ENCODE measurements at regions not wholly inside any gene's neighbourhood (a gene's known extent, or its start where the extent isn't known, plus 50 kb on each side); places are given as distances from the start of the nearest gene placed in this dataset.
A peak's percentile ranks its signal among the peaks of the same experiment; 100 is the strongest.
"Not testable (repeated sequence)": the region's sequence is repeated elsewhere in the genome, so short reads cannot be mapped to it uniquely, and the experiment has no call there.

GRCh38 chr3:66642019-66642418, 141.2 kb upstream of the LRIG1 start:
- no peak overlapping the region for H3K9ac ChIP-seq (ENCODE audit: low read length in 3 of 3)
- FAIRE-seq (no peak), DNase-seq (peak in 1 of 5 donors; percentile 32)

DNA sequence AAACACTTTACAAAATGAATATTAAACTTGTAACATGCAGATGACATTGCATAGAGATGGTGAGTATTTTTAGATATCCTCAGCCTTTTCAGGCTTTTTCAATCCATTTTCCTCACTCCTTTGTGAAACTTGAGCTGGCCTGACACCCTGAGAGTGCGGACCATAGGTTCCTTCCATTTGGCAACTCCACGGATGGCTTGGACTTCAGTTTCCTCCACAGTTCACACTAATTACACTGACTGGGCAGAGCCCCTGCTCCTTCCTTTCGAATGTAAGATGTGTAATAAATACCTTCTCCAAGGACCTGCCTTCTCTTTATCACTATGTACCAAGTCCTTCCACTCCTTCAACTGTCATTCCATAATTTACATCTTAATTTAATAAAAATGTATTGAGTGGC, 141.7 kb upstream of the LRIG1 start:
- Histone ChIP-seq H3K4me1 (ENCODE audit: control insufficient read depth in 2 of 3, insufficient read depth in 2 of 3, low read depth in 1 of 3, low read length in 3 of 3) (no peaks in the 10 kb centered on the region), H3K9ac (ENCODE audit: low read length in 3 of 3) (no peak overlapping the region), H3K27ac (ENCODE audit: low read depth in 2 of 2, low read length in 2 of 2) (no peak overlapping the region), H3K4me3 (ENCODE audit: low read length in 3 of 3) (no peak overlapping the region), H3K9me3 (ENCODE audit: control insufficient read depth in 2 of 3, insufficient read depth in 1 of 3, low read length in 3 of 3) (peaks cover 1 to 3% (median 2%) of the 10 kb centered on the region in 3 donors), H3K36me3 (ENCODE audit: control insufficient read depth in 2 of 3, insufficient read depth in 3 of 3, low read length in 3 of 3) (no peaks in the 10 kb centered on the region), H3K27me3 (ENCODE audit: control insufficient read depth, insufficient read depth, low read length) (no peaks in the 10 kb centered on the region)
- TF ChIP-seq, protein P1, sequence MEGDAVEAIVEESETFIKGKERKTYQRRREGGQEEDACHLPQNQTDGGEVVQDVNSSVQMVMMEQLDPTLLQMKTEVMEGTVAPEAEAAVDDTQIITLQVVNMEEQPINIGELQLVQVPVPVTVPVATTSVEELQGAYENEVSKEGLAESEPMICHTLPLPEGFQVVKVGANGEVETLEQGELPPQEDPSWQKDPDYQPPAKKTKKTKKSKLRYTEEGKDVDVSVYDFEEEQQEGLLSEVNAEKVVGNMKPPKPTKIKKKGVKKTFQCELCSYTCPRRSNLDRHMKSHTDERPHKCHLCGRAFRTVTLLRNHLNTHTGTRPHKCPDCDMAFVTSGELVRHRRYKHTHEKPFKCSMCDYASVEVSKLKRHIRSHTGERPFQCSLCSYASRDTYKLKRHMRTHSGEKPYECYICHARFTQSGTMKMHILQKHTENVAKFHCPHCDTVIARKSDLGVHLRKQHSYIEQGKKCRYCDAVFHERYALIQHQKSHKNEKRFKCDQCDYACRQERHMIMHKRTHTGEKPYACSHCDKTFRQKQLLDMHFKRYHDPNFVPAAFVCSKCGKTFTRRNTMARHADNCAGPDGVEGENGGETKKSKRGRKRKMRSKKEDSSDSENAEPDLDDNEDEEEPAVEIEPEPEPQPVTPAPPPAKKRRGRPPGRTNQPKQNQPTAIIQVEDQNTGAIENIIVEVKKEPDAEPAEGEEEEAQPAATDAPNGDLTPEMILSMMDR (IDR thresholded peaks at IDR 0.05; ENCODE audit: borderline replicate concordance, extremely low read depth, insufficient read depth): no peak
- DNase-seq (peak in 3 of 5 donors; percentile 20 to 62 (median 52)), FAIRE-seq (no peak)
- intact Hi-C loops (cut with DNase I): no loop called here

More at GRCh38 chr3:66642019-66642418, 141.2 kb upstream of the LRIG1 start:
- Histone ChIP-seq H3K4me1 (ENCODE audit: control insufficient read depth in 2 of 3, insufficient read depth in 2 of 3, low read depth in 1 of 3, low read length in 3 of 3) (no peaks in the 10 kb centered on the region), H3K27me3 (ENCODE audit: control insufficient read depth, insufficient read depth, low read length) (no peaks in the 10 kb centered on the region), H3K4me3 (ENCODE audit: low read length in 3 of 3) (no peak overlapping the region), H3K27ac (ENCODE audit: low read depth in 2 of 2, low read length in 2 of 2) (no peak overlapping the region), H3K9me3 (ENCODE audit: control insufficient read depth in 2 of 3, insufficient read depth in 1 of 3, low read length in 3 of 3) (peaks cover 1 to 3% (median 2%) of the 10 kb centered on the region in 3 donors), H3K36me3 (ENCODE audit: control insufficient read depth in 2 of 3, insufficient read depth in 3 of 3, low read length in 3 of 3) (no peaks in the 10 kb centered on the region)
- intact Hi-C loops (cut with DNase I): no loop called here
- TF ChIP-seq, protein P1 (IDR thresholded peaks at IDR 0.05; ENCODE audit: borderline replicate concordance, extremely low read depth, insufficient read depth): no peak

DNA sequence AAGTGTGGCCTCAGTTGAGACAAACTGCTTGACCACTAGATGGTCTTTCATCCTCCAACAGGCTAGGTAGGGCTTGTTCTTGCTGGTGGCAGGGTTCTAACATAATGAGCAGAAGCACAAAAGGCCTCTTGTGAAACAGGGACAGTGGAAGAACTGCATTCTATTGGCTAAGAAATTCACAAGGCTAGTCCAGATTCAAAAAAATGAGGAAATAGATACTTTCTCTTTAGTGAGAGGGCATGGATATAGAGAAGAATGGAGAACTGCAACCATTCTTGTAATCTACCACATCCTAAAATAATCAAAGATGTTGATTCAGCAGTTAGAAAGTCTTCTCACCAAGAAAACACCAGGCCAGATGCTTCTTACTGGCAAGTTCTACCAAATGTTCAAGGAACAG, 143.7 kb upstream of the LRIG1 start:
- H3K36me3 ChIP-seq (ENCODE audit: control insufficient read depth in 2 of 3, insufficient read depth in 3 of 3, low read length in 3 of 3): no peaks in the 10 kb centered on the region
- no peak overlapping the region for H3K4me3 ChIP-seq (ENCODE audit: low read length in 3 of 3)
- TF ChIP-seq, protein P1 (IDR thresholded peaks at IDR 0.05; ENCODE audit: borderline replicate concordance, extremely low read depth, insufficient read depth): no peak
- FAIRE-seq (no peak), DNase-seq (no peak)
- peaks cover 1 to 3% (median 2%) of the 10 kb centered on the region in 3 donors for H3K9me3 ChIP-seq (ENCODE audit: control insufficient read depth in 2 of 3, insufficient read depth in 1 of 3, low read length in 3 of 3)
- H3K9ac ChIP-seq (ENCODE audit: low read length in 3 of 3): no peak overlapping the region
- H3K4me1 ChIP-seq (ENCODE audit: control insufficient read depth in 2 of 3, insufficient read depth in 2 of 3, low read depth in 1 of 3, low read length in 3 of 3): no peaks in the 10 kb centered on the region
- no peaks in the 10 kb centered on the region for H3K27me3 ChIP-seq (ENCODE audit: control insufficient read depth, insufficient read depth, low read length)
- no peak overlapping the region for H3K27ac ChIP-seq (ENCODE audit: low read depth in 2 of 2, low read length in 2 of 2)
- intact Hi-C loops (cut with DNase I): no loop called here

DNA sequence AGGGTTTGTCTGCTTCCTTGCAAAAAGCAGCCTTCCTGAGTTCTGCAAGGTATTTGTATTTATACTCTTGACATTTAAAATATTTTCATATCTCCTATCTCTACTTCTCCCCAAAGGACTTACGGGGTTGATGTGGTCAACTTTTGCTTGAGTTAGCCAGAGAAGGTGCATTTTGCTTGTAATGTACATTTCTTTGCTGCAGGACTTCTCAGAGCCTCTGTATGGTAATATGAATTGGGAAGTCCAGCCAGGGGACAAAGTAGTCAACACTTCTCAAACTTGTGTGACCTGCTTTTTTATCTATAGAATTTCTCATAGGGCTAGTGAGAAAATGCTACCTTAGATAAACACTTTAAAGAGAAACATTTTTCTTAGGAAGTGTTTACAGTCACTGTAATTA, 148.2 kb upstream of the LRIG1 start:
- Histone ChIP-seq H3K4me1 (ENCODE audit: control insufficient read depth in 2 of 3, insufficient read depth in 2 of 3, low read depth in 1 of 3, low read length in 3 of 3) (no peaks in the 10 kb centered on the region), H3K27ac (ENCODE audit: low read depth in 2 of 2, low read length in 2 of 2) (no peak overlapping the region), H3K9ac (ENCODE audit: low read length in 3 of 3) (no peak overlapping the region), H3K9me3 (ENCODE audit: control insufficient read depth in 2 of 3, insufficient read depth in 1 of 3, low read length in 3 of 3) (peaks cover 1 to 3% (median 2%) of the 10 kb centered on the region in 3 donors), H3K4me3 (ENCODE audit: low read length in 3 of 3) (no peak overlapping the region), H3K27me3 (ENCODE audit: control insufficient read depth, insufficient read depth, low read length) (no peaks in the 10 kb centered on the region), H3K36me3 (ENCODE audit: control insufficient read depth in 2 of 3, insufficient read depth in 3 of 3, low read length in 3 of 3) (no peaks in the 10 kb centered on the region)
- no peak for DNase-seq
- no peak for FAIRE-seq
- TF ChIP-seq, protein P1 (IDR thresholded peaks at IDR 0.05; ENCODE audit: borderline replicate concordance, extremely low read depth, insufficient read depth): no peak
- intact Hi-C loops (cut with DNase I): no loop called here

- FAIRE-seq; H3K4me1 ChIP-seq (ENCODE audit: control insufficient read depth in 2 of 3, insufficient read depth in 2 of 3, low read depth in 1 of 3, low read length in 3 of 3); intact Hi-C loops (cut with DNase I); H3K36me3 ChIP-seq (ENCODE audit: control insufficient read depth in 2 of 3, insufficient read depth in 3 of 3, low read length in 3 of 3); H3K9me3 ChIP-seq (ENCODE audit: control insufficient read depth in 2 of 3, insufficient read depth in 1 of 3, low read length in 3 of 3); H3K27ac ChIP-seq (ENCODE audit: low read depth in 2 of 2, low read length in 2 of 2); DNase-seq; H3K27me3 ChIP-seq (ENCODE audit: control insufficient read depth, insufficient read depth, low read length); H3K4me3 ChIP-seq (ENCODE audit: low read length in 3 of 3); H3K9ac ChIP-seq (ENCODE audit: low read length in 3 of 3): not testable (repeated sequence)
Observed at GRCh38 chr3:66651520-66651919, 150.7 kb upstream of the LRIG1 start.

DNA sequence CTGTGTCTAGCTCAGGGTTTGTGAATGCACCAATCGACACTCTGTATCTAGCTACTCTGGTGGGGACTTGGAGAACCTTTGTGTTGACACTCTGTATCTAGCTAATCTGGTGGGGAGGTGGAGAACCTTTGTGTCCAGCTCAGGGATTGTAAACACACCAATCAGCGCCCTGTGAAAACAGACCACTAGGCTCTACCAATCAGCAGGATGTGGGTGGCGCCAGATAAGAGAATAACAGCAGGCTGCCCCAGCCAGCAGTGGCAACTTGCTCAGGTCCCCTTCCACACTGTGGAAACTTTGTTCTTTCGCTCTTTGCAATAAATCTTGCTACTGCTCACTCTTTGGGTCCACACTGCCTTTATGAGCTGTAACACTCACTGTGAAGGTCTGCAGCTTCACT, 151.3 kb upstream of the LRIG1 start:
- FAIRE-seq; H3K36me3 ChIP-seq (ENCODE audit: control insufficient read depth in 2 of 3, insufficient read depth in 3 of 3, low read length in 3 of 3); H3K9me3 ChIP-seq (ENCODE audit: control insufficient read depth in 2 of 3, insufficient read depth in 1 of 3, low read length in 3 of 3); H3K27ac ChIP-seq (ENCODE audit: low read depth in 2 of 2, low read length in 2 of 2); intact Hi-C loops (cut with DNase I); H3K9ac ChIP-seq (ENCODE audit: low read length in 3 of 3); H3K27me3 ChIP-seq (ENCODE audit: control insufficient read depth, insufficient read depth, low read length); H3K4me1 ChIP-seq (ENCODE audit: control insufficient read depth in 2 of 3, insufficient read depth in 2 of 3, low read depth in 1 of 3, low read length in 3 of 3); DNase-seq; H3K4me3 ChIP-seq (ENCODE audit: low read length in 3 of 3): not testable (repeated sequence)

Measured in kidney (tissue), 13 donors.